Activated CD4-positive, alpha-beta T cell treated with anti-CD3 and anti-CD28 coated beads for 36 hours (primary cell): ENCODE measurements at regions not wholly inside any gene's neighbourhood (a gene's known extent, or its start where the extent isn't known, plus 50 kb on each side); places are given as distances from the start of the nearest gene placed in this dataset.

Experiments used
- ATAC-seq: fragments of 200-7000 bp; cut with Tn5 transposase; one replicate; pipeline ENCODE4 v1.10.0; 2021; ENCODE audit warnings: mild to moderate bottlenecking, moderate library complexity
- CTCF ChIA-PET: fragments of 350-600 bp; sonication (Branson Sonifier 250); formaldehyde crosslinking; loops from one replicate; lab custom pipeline; 2021; ENCODE audit warnings: antibody characterized with exemption; lab: Charles Lee
- POLR2A ChIA-PET: fragments of 350-600 bp; sonication (Branson Sonifier 250); formaldehyde crosslinking; loops from one replicate; lab custom pipeline; 2021; ENCODE audit warnings: antibody characterized with exemption, inconsistent platforms; lab: Charles Lee
- DNase-seq: peaks from one replicate; pipeline ENCODE4 v3.0.0-alpha.2; 2020
- H3K27ac Mint-ChIP-seq: one replicate; pipeline ENCODE4 v1.8.0; 2021; ENCODE audit warnings: mixed read lengths
- H3K27me3 Mint-ChIP-seq: one replicate; pipeline ENCODE4 v1.8.0; 2021; ENCODE audit warnings: mixed read lengths
- H3K36me3 Mint-ChIP-seq: one replicate; pipeline ENCODE4 v1.8.0; 2021; ENCODE audit warnings: low read depth, mixed read lengths
- H3K4me1 Mint-ChIP-seq: one replicate; pipeline ENCODE4 v1.8.0; 2021; ENCODE audit warnings: mixed read lengths
- H3K4me3 Mint-ChIP-seq: one replicate; pipeline ENCODE4 v1.8.0; 2021; ENCODE audit warnings: mild to moderate bottlenecking, moderate library complexity, mixed read lengths
- H3K9me3 Mint-ChIP-seq: one replicate; pipeline ENCODE4 v1.8.0; 2021; ENCODE audit warnings: low read depth, mixed read lengths
- intact Hi-C, 2 experiments: fragments of 100-400 bp; cut with DNase I in 1 of 2; cut with micrococcal nuclease in 1 of 2; formaldehyde crosslinking; loops; one replicate each; pipeline versions ENCODE4 v1.14.2 to v1.15.1; 2022 to 2024; cut with DNase I, micrococcal nuclease

- Mint-ChIP-seq H3K4me3 (no peak overlapping the region), H3K27ac (no peak overlapping the region), H3K4me1 (peaks cover 6% of the 10 kb centered on the region), H3K9me3 (no peaks in the 10 kb centered on the region), H3K36me3 (no peaks in the 10 kb centered on the region), H3K27me3 (no peaks in the 10 kb centered on the region)
- no peak for DNase-seq
- POLR2A ChIA-PET: interaction anchor here (0.5 kb wide), 1 partner anchor 569 kb away, joined by 3 read pairs; no protein-coding TSS in a partner anchor
- CTCF ChIA-PET: no interaction called here
- ATAC-seq: no peak
- intact Hi-C loops: no loop called here
Observed at GRCh38 chr7:18202315-18203045, 174.8 kb upstream of the PRPS1L1 start.

- ATAC-seq: no peak
- Mint-ChIP-seq H3K27me3 (no peaks in the 10 kb centered on the region), H3K27ac (no peak overlapping the region), H3K4me1 (peaks cover 6% of the 10 kb centered on the region), H3K9me3 (no peaks in the 10 kb centered on the region), H3K4me3 (no peak overlapping the region), H3K36me3 (no peaks in the 10 kb centered on the region)
- intact Hi-C loops: no loop called here
- no peak for DNase-seq
- POLR2A ChIA-PET: no interaction called here
- CTCF ChIA-PET: no interaction called here
Observed at GRCh38 chr7:18206331-18206730, 178.7 kb upstream of the PRPS1L1 start.

- Mint-ChIP-seq H3K27ac (no peak overlapping the region), H3K36me3 (no peaks in the 10 kb centered on the region), H3K27me3 (no peaks in the 10 kb centered on the region), H3K4me3 (no peak overlapping the region), H3K9me3 (no peaks in the 10 kb centered on the region), H3K4me1 (no peaks in the 10 kb centered on the region)
- POLR2A ChIA-PET: no interaction called here
- intact Hi-C loops: no loop called here
- no peak for DNase-seq
- CTCF ChIA-PET: no interaction called here
- ATAC-seq: no peak
Observed at GRCh38 chr7:18208921-18209320, 181.3 kb upstream of the PRPS1L1 start.

- Mint-ChIP-seq H3K4me3 (no peak overlapping the region), H3K27me3 (no peaks in the 10 kb centered on the region), H3K36me3 (no peaks in the 10 kb centered on the region), H3K9me3 (no peaks in the 10 kb centered on the region), H3K4me1 (no peaks in the 10 kb centered on the region), H3K27ac (no peak overlapping the region)
- DNase-seq: no peak
- no peak for ATAC-seq
- ChIA-PET POLR2A (no interaction called here), CTCF (no interaction called here)
- intact Hi-C loops: no loop called here
Observed at GRCh38 chr7:18210377-18210776, 182.7 kb upstream of the PRPS1L1 start.

GRCh38 chr7:18210788-18211187 is 183.1 kb upstream of the PRPS1L1 start:
- CTCF ChIA-PET: no interaction called here
- Mint-ChIP-seq H3K4me1 (no peaks in the 10 kb centered on the region), H3K9me3 (no peaks in the 10 kb centered on the region), H3K36me3 (no peaks in the 10 kb centered on the region), H3K27ac (no peak overlapping the region), H3K27me3 (no peaks in the 10 kb centered on the region), H3K4me3 (no peak overlapping the region)
- intact Hi-C loops: no loop called here
- ATAC-seq (no peak), DNase-seq (no peak)
- POLR2A ChIA-PET: no interaction called here

- CTCF ChIA-PET: no interaction called here
- H3K4me3 Mint-ChIP-seq: no peak overlapping the region
- no peak for ATAC-seq
- no peaks in the 10 kb centered on the region for H3K9me3 Mint-ChIP-seq
- intact Hi-C loops: no loop called here
- H3K27ac Mint-ChIP-seq: no peak overlapping the region
- POLR2A ChIA-PET: no interaction called here
- no peaks in the 10 kb centered on the region for H3K27me3 Mint-ChIP-seq
- no peaks in the 10 kb centered on the region for H3K36me3 Mint-ChIP-seq
- H3K4me1 Mint-ChIP-seq: no peaks in the 10 kb centered on the region
- no peak for DNase-seq
Observed at GRCh38 chr7:18212308-18212707, 184.7 kb upstream of the PRPS1L1 start.

GRCh38 chr7:18212758-18213157 is 185.1 kb upstream of the PRPS1L1 start:
- Mint-ChIP-seq H3K27me3 (no peaks in the 10 kb centered on the region), H3K4me3 (no peak overlapping the region), H3K27ac (no peak overlapping the region), H3K36me3 (no peaks in the 10 kb centered on the region), H3K4me1 (no peaks in the 10 kb centered on the region), H3K9me3 (no peaks in the 10 kb centered on the region)
- ATAC-seq: no peak
- no peak for DNase-seq
- CTCF ChIA-PET: interaction anchor here (0.8 kb wide), 1 partner anchor 109 kb away, joined by 3 read pairs; no protein-coding TSS in a partner anchor
- POLR2A ChIA-PET: no interaction called here
- intact Hi-C loops: no loop called here

- intact Hi-C loops: no loop called here
- no peak for ATAC-seq
- H3K4me3 Mint-ChIP-seq: no peak overlapping the region
- ChIA-PET CTCF (interaction anchor here (0.8 kb wide), 1 partner anchor 108 kb away, joined by 3 read pairs; no protein-coding TSS in a partner anchor), POLR2A (no interaction called here)
- H3K27me3 Mint-ChIP-seq: no peaks in the 10 kb centered on the region
- no peaks in the 10 kb centered on the region for H3K9me3 Mint-ChIP-seq
- no peak for DNase-seq
- H3K4me1 Mint-ChIP-seq: no peaks in the 10 kb centered on the region
- no peaks in the 10 kb centered on the region for H3K36me3 Mint-ChIP-seq
- H3K27ac Mint-ChIP-seq: no peak overlapping the region
Observed at GRCh38 chr7:18213652-18214051, 186.0 kb upstream of the PRPS1L1 start.

- Mint-ChIP-seq H3K27ac (no peak overlapping the region), H3K27me3 (no peaks in the 10 kb centered on the region), H3K4me1 (no peaks in the 10 kb centered on the region), H3K4me3 (no peak overlapping the region), H3K9me3 (no peaks in the 10 kb centered on the region), H3K36me3 (no peaks in the 10 kb centered on the region)
- CTCF ChIA-PET: no interaction called here
- POLR2A ChIA-PET: no interaction called here
- no peak for DNase-seq
- no peak for ATAC-seq
- intact Hi-C loops: no loop called here
Observed at GRCh38 chr7:18216270-18216669, 188.6 kb upstream of the PRPS1L1 start.

- H3K27me3 Mint-ChIP-seq: peaks cover 4% of the 10 kb centered on the region
- H3K27ac Mint-ChIP-seq: no peak overlapping the region
- no peaks in the 10 kb centered on the region for H3K36me3 Mint-ChIP-seq
- intact Hi-C loops: no loop called here
- ATAC-seq (no peak), DNase-seq (no peak)
- no peak overlapping the region for H3K4me3 Mint-ChIP-seq
- POLR2A ChIA-PET: no interaction called here
- no peaks in the 10 kb centered on the region for H3K9me3 Mint-ChIP-seq
- no peaks in the 10 kb centered on the region for H3K4me1 Mint-ChIP-seq
- CTCF ChIA-PET: no interaction called here
Observed at GRCh38 chr7:18221377-18222293, 194.0 kb upstream of the PRPS1L1 start.

- ChIA-PET CTCF (interaction anchor here (0.7 kb wide), 1 partner anchor 153 kb away, joined by 5 read pairs; no protein-coding TSS in a partner anchor), POLR2A (no interaction called here)
- intact Hi-C loops: no loop called here
- DNase-seq: no peak
- Mint-ChIP-seq H3K4me1 (no peaks in the 10 kb centered on the region), H3K27ac (no peak overlapping the region), H3K36me3 (no peaks in the 10 kb centered on the region), H3K9me3 (no peaks in the 10 kb centered on the region), H3K27me3 (peaks cover 4% of the 10 kb centered on the region), H3K4me3 (no peak overlapping the region)
- ATAC-seq: no peak
Observed at GRCh38 chr7:18222636-18223035, 195.0 kb upstream of the PRPS1L1 start.

- Mint-ChIP-seq H3K4me1 (no peaks in the 10 kb centered on the region), H3K4me3 (no peak overlapping the region), H3K27ac (no peak overlapping the region), H3K27me3 (peaks cover 4% of the 10 kb centered on the region), H3K9me3 (no peaks in the 10 kb centered on the region), H3K36me3 (no peaks in the 10 kb centered on the region)
- POLR2A ChIA-PET: no interaction called here
- ATAC-seq (no peak), DNase-seq (no peak)
- CTCF ChIA-PET: no interaction called here
- intact Hi-C loops: no loop called here
Observed at GRCh38 chr7:18224138-18224537, 196.5 kb upstream of the PRPS1L1 start.
